ENCODE measurements at regions not wholly inside any gene's neighbourhood (a gene's known extent, or its start where the extent isn't known, plus 50 kb on each side); places are given as distances from the start of the nearest gene placed in this dataset.

DNA sequence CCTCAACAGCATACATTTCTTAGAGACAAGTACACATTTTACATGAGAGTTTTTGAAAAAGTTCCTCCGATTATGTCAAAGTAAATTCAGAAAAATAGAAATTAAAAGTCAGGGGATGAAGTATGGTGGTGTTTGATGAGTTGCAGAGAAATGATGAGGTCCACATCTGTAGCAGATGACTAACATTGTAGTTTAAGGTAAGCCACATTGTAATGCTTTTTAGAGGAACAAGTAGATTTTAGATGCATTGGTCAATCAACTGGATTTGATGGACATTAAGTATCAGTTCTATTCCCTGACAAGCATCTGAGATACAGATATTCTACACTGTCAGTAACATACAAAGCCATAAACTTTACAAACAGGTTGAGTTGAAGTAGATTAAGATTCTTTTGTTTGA is 402.4 kb upstream of the RORB start:
- H3K27me3 ChIP-seq (ENCODE audit: insufficient read depth, low read length, poor library complexity, severe bottlenecking) = no peaks in the 10 kb centered on the region
- no peaks in the 10 kb centered on the region for H3K9me2 ChIP-seq (replicated peaks; ENCODE audit: low read depth, low read length)
- H3K36me3 ChIP-seq (ENCODE audit: insufficient read depth, low read length) = no peaks in the 10 kb centered on the region
- no peaks in the 10 kb centered on the region for H3K79me2 ChIP-seq (ENCODE audit: insufficient read depth, low read length)
- H3K4me2 ChIP-seq (ENCODE audit: low read depth, low read length, poor library complexity, severe bottlenecking) = no peak overlapping the region
- no peaks in the 10 kb centered on the region for H3K9me3 ChIP-seq (ENCODE audit: insufficient read depth, low read depth, low read length)
- no peak overlapping the region for H3K9ac ChIP-seq (ENCODE audit: low read depth, low read length, poor library complexity, severe bottlenecking)
- no peaks in the 10 kb centered on the region for H3F3A ChIP-seq (ENCODE audit: low read depth)
- no peaks in the 10 kb centered on the region for H4K20me1 ChIP-seq (ENCODE audit: insufficient read depth, low read length, poor library complexity, severe bottlenecking)
- no peak overlapping the region for H2AFZ ChIP-seq (ENCODE audit: low read length)
- no peak overlapping the region for H3K4me3 ChIP-seq (ENCODE audit: low read length, poor library complexity, severe bottlenecking)
- no peaks in the 10 kb centered on the region for H3K4me1 ChIP-seq (ENCODE audit: insufficient read depth, low read length, poor library complexity, severe bottlenecking)
- TF ChIP-seq, protein P1, sequence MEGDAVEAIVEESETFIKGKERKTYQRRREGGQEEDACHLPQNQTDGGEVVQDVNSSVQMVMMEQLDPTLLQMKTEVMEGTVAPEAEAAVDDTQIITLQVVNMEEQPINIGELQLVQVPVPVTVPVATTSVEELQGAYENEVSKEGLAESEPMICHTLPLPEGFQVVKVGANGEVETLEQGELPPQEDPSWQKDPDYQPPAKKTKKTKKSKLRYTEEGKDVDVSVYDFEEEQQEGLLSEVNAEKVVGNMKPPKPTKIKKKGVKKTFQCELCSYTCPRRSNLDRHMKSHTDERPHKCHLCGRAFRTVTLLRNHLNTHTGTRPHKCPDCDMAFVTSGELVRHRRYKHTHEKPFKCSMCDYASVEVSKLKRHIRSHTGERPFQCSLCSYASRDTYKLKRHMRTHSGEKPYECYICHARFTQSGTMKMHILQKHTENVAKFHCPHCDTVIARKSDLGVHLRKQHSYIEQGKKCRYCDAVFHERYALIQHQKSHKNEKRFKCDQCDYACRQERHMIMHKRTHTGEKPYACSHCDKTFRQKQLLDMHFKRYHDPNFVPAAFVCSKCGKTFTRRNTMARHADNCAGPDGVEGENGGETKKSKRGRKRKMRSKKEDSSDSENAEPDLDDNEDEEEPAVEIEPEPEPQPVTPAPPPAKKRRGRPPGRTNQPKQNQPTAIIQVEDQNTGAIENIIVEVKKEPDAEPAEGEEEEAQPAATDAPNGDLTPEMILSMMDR (conservative IDR thresholded peaks at IDR 0.05; ENCODE audit: low read length) = no peak
- no peak for TF ChIP-seq EZH2phosphoT487 (IDR thresholded peaks at IDR 0.05; ENCODE audit: borderline replicate concordance)

DNA sequence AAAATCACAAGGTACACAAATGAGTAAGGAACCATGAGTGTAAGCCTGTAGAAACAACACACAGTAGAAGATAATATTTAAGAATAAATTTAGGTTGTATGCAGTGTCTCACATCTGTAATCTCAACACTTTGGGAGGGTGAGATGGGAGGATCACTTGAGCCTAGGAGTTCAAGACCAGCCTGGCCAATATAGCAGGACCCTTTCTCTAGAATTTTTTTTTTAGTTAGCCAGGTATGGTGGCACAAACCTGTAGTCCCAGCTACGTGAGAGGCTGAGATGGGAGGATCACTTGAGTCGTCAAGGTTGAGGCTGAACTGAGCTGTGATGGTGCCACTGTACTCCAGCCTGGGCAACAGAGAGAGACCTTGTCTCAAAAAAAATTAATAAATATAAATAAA is 401.2 kb upstream of the RORB start:
- H3K27me3 ChIP-seq (ENCODE audit: insufficient read depth, low read length, poor library complexity, severe bottlenecking) = no peaks in the 10 kb centered on the region
- H3K4me1 ChIP-seq (ENCODE audit: insufficient read depth, low read length, poor library complexity, severe bottlenecking) = no peaks in the 10 kb centered on the region
- H3K4me3 ChIP-seq (ENCODE audit: low read length, poor library complexity, severe bottlenecking) = no peak overlapping the region
- no peak overlapping the region for H2AFZ ChIP-seq (ENCODE audit: low read length)
- H3F3A ChIP-seq (ENCODE audit: low read depth) = no peaks in the 10 kb centered on the region
- no peaks in the 10 kb centered on the region for H3K36me3 ChIP-seq (ENCODE audit: insufficient read depth, low read length)
- no peaks in the 10 kb centered on the region for H3K79me2 ChIP-seq (ENCODE audit: insufficient read depth, low read length)
- no peaks in the 10 kb centered on the region for H4K20me1 ChIP-seq (ENCODE audit: insufficient read depth, low read length, poor library complexity, severe bottlenecking)
- no peaks in the 10 kb centered on the region for H3K9me2 ChIP-seq (replicated peaks; ENCODE audit: low read depth, low read length)
- H3K4me2 ChIP-seq (ENCODE audit: low read depth, low read length, poor library complexity, severe bottlenecking) = no peak overlapping the region
- no peak overlapping the region for H3K9ac ChIP-seq (ENCODE audit: low read depth, low read length, poor library complexity, severe bottlenecking)
- no peaks in the 10 kb centered on the region for H3K9me3 ChIP-seq (ENCODE audit: insufficient read depth, low read depth, low read length)
- TF ChIP-seq, protein P1 (conservative IDR thresholded peaks at IDR 0.05; ENCODE audit: low read length) = no peak
- TF ChIP-seq EZH2phosphoT487 (IDR thresholded peaks at IDR 0.05; ENCODE audit: borderline replicate concordance) = no peak

DNA sequence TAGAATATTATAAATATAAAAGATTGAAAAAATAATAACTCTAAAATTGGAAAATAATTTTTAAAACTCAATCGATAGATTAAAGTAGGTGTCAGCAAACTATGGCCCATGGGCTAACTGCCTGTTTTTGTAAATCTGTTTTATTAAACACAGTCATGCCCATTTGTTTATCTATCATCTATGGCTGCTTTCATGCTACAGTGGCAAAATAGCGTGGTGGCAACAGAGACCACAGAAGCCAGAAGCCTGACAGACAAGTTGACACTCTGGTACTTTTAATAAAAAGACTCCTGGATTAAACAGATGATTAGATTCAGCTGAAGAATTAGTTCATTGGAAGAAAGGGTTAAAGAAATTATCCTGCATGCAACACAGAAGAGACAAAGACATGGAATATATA is 400.7 kb upstream of the RORB start:
- TF ChIP-seq, protein P1 (conservative IDR thresholded peaks at IDR 0.05; ENCODE audit: low read length) = no peak
- TF ChIP-seq EZH2phosphoT487 (IDR thresholded peaks at IDR 0.05; ENCODE audit: borderline replicate concordance) = no peak
- Histone ChIP-seq H3K4me3 (ENCODE audit: low read length, poor library complexity, severe bottlenecking) (no peak overlapping the region), H3K27me3 (ENCODE audit: insufficient read depth, low read length, poor library complexity, severe bottlenecking) (no peaks in the 10 kb centered on the region), H3K79me2 (ENCODE audit: insufficient read depth, low read length) (no peaks in the 10 kb centered on the region), H3K9ac (ENCODE audit: low read depth, low read length, poor library complexity, severe bottlenecking) (no peak overlapping the region), H2AFZ (ENCODE audit: low read length) (no peak overlapping the region), H3K4me2 (ENCODE audit: low read depth, low read length, poor library complexity, severe bottlenecking) (no peak overlapping the region), H3F3A (ENCODE audit: low read depth) (no peaks in the 10 kb centered on the region), H3K9me2 (replicated peaks; ENCODE audit: low read depth, low read length) (no peaks in the 10 kb centered on the region), H3K9me3 (ENCODE audit: insufficient read depth, low read depth, low read length) (no peaks in the 10 kb centered on the region), H3K36me3 (ENCODE audit: insufficient read depth, low read length) (no peaks in the 10 kb centered on the region), H3K4me1 (ENCODE audit: insufficient read depth, low read length, poor library complexity, severe bottlenecking) (no peaks in the 10 kb centered on the region), H4K20me1 (ENCODE audit: insufficient read depth, low read length, poor library complexity, severe bottlenecking) (no peaks in the 10 kb centered on the region)

All from Loucy (cell line).